Fibroblast of mammary gland (primary cell): ENCODE measurements at regions not wholly inside any gene's neighbourhood (a gene's known extent, or its start where the extent isn't known, plus 50 kb on each side); places are given as distances from the start of the nearest gene placed in this dataset.
A peak's percentile ranks its signal among the peaks of the same experiment; 100 is the strongest.

Experiments used
- DNase-seq: peaks from one replicate; pipeline ENCODE4 v3.0.0-alpha.2; 2010; ENCODE audit warnings: low read depth
- H3K4me3 ChIP-seq: 2 replicates; pipeline ENCODE4 v1.5.1; 2011; ENCODE audit warnings: low read depth, mild to moderate bottlenecking, low read length, moderate library complexity; ENCODE audit not compliant: control insufficient read depth
- CTCF ChIP-seq: conservative IDR thresholded peaks from 2 replicates; pipeline ENCODE4 v1.5.1; 2011; ENCODE audit warnings: low read depth, low read length, inconsistent platforms; ENCODE audit not compliant: control insufficient read depth, insufficient read depth

- DNase-seq = no peak
- TF ChIP-seq CTCF = no peak
- no peak overlapping the region for H3K4me3 ChIP-seq
These were observed 192.2 kb upstream of the POU3F2 start for GRCh38 chr6:98641949-98642719.

GRCh38 chr6:98644063-98644462 is 190.3 kb upstream of the POU3F2 start:
- DNase-seq = no peak
- TF ChIP-seq CTCF = no peak
- H3K4me3 ChIP-seq = no peak overlapping the region

DNA sequence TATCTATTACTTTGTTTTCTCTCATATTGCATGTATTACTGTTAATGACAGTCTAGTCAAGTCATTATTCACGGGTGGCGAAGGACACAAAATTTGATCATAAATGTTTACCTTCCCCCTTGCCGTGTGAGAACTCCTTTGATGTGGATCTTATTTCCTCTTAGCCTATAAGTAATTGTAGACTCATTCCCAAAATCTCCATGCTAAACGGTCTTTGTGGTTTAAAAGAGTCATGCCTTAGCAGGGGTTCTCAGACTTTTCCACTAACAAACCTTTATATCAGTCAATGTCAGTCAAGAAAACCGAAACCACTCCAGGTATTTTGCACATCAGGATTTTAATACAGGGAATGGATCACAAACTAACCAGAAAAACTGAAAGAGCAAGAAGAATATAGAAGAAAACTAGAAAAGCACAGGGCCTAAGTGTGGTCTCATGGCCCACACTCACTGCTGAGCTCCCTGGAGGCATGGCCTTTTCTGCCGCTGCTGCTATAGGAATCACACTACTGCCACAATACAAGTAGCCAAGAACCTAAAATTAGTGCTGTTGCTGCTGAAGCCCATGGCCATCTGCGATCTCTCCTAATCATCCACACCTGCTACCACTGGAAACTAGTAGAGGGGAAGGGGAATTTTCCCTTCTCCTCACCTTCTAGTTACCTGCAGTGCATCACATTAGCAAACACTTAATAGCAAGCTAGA is 186.0 kb upstream of the POU3F2 start:
- no peak overlapping the region for H3K4me3 ChIP-seq

DNA sequence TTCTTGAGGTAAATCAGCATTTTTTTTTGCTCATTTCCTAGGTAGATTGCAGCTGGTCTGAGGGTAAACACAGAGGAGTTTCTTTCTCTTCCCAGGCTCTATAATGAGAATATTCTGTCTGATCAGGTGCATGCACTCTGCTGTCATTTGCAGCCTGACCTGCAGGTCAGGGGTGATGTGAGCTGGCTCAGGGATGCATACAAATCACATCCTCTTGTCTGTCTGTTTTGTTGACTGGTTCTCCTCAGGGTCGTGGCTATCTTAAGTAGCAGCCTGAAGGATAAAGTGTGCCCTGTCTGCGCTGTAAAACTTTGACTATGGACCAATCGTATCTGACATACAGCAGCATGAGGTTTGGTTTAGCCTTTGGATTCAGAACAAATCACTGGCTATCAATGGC is 183.4 kb upstream of the POU3F2 start:
- DNase-seq = no peak
- no peak for TF ChIP-seq CTCF
- no peak overlapping the region for H3K4me3 ChIP-seq

More for the DNA sequence above, 186.0 kb upstream of the POU3F2 start:
- no peak for TF ChIP-seq CTCF
- no peak for DNase-seq

DNA sequence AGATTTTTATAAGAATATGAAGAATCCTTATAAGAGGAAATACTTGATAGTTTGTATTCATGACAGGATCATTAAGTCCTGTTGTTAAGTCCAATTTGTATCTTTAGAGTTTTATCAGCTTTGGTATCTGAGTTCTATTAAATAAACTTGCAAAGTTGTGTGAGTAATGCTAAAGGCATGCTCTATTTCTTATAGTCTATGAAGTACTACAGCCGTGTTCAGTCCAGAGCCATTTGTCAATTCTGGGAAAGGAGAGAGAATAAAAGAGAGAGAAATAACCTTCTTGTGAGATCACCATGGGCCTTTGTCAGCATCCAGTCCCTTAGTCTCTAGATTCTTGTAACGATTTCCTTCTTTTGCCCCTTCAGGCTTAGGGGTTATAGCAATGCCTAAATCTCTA is 181.2 kb upstream of the POU3F2 start:
- no peak for TF ChIP-seq CTCF
- H3K4me3 ChIP-seq = no peak overlapping the region
- DNase-seq = no peak

DNA sequence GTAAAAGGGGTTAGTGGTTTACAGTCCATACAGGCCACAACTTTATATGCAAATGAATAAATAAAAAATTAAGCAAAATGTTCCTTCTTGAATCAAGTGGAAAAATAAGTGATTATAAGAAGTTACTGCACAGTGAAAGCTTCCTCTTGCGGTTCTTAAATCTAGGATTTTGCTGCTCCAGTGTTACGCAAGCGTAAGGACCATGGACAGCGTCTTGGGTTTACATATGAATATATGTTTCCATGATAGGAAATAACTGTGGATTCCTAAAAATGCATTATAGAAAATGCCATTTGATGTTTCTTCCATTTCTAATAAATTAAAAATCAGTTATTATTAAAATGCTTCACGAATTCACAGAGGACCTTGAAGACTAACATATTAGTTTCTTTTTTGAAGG is 176.6 kb upstream of the POU3F2 start:
- H3K4me3 ChIP-seq = no peak overlapping the region
- no peak for TF ChIP-seq CTCF
- DNase-seq = peak; percentile 29

GRCh38 chr6:98669371-98669770 is 165.0 kb upstream of the POU3F2 start:
- no peak for TF ChIP-seq CTCF
- DNase-seq = no peak
- no peak overlapping the region for H3K4me3 ChIP-seq
